A549 (cell line): ENCODE measurements at regions not wholly inside any gene's neighbourhood (a gene's known extent, or its start where the extent isn't known, plus 50 kb on each side); places are given as distances from the start of the nearest gene placed in this dataset.

Experiments used
- ATAC-seq, 2 experiments: fragments of 200-7000 bp in 1 of 2; fragments of >200 bp in 1 of 2; cut with Nextera tagmentation in 1 of 2; cut with Tn5 transposase in 1 of 2; 3 replicates each; pipeline versions ENCODE4 v1.8.0 to v1.9.1; 2018 to 2020; ENCODE audit warnings: mild to moderate bottlenecking in 1 of 2, moderate library complexity in 1 of 2
- CTCF ChIA-PET: fragments of 300-600 bp; sonication (Branson Sonifier 250); formaldehyde crosslinking; extraction: SDS; loops from one replicate; lab custom pipeline; 2021; ENCODE audit warnings: antibody characterized with exemption, inconsistent platforms; lab: Yijun Ruan, JAX
- POLR2A ChIA-PET: fragments of 350-600 bp; formaldehyde crosslinking; extraction: SDS; loops from one replicate; lab custom pipeline; 2021; ENCODE audit warnings: antibody characterized with exemption, inconsistent platforms; lab: Yijun Ruan, JAX
- DNase-seq, 2 experiments: peaks; one replicate each; pipeline versions ENCODE4 v3.0.0 to v3.0.0-alpha.2; 2011 to 2016; ENCODE audit warnings: low read depth in 1 of 2, low spot score in 1 of 2
- FAIRE-seq: peaks from 2 replicates; lab custom pipeline; 2011; peaks lifted over from hg19 to GRCh38; lab: Jason Lieb, UNC
- H3K27ac ChIP-seq, 2 experiments: fragments of >200 bp; sonication (Bioruptor Twin); formaldehyde crosslinking; 3 replicates each; pipeline ENCODE4 v1.5.1; 2016 to 2017
- H3K4me1 ChIP-seq: fragments of >200 bp; sonication (Bioruptor Twin); formaldehyde crosslinking; 3 replicates; pipeline ENCODE4 v1.6.1; 2016
- H3K4me2 ChIP-seq: fragments of >200 bp; sonication (Bioruptor Twin); formaldehyde crosslinking; 3 replicates; pipeline ENCODE4 v1.6.1; 2016
- H3K4me3 ChIP-seq: fragments of >200 bp; sonication (Bioruptor Twin); formaldehyde crosslinking; 3 replicates; pipeline ENCODE4 v1.5.1; 2016
- H3K9me3 ChIP-seq: fragments of >200 bp; sonication (Bioruptor Twin); formaldehyde crosslinking; 3 replicates; pipeline ENCODE4 v1.6.1; 2016
- BHLHE40 ChIP-seq: IDR thresholded peaks from 2 replicates; pipeline ENCODE4 v1.6.1; 2012; ENCODE audit warnings: low read depth, low read length, inconsistent platforms
- CEBPB ChIP-seq, 2 experiments: fragments of >200 bp in 1 of 2; sonication (Bioruptor Twin) in 1 of 2; formaldehyde crosslinking in 1 of 2; IDR thresholded peaks; 2 replicates each; pipeline ENCODE4 v1.6.1; 2012 to 2016
- CHD4 ChIP-seq: fragments of 200-600 bp; sonication (generic); IDR thresholded peaks from 2 replicates; pipeline ENCODE4 v1.6.1; 2016; ENCODE audit warnings: antibody characterized with exemption, mild to moderate bottlenecking, borderline replicate concordance
- EHF ChIP-seq: fragments of 250-450 bp; sonication (Bioruptor Pico); IDR thresholded peaks from 2 replicates; pipeline ENCODE4 v1.5.0; 2020; ENCODE audit warnings: mild to moderate bottlenecking
- EHMT2 ChIP-seq: fragments of 200-600 bp; sonication (generic); IDR thresholded peaks from 2 replicates; pipeline ENCODE4 v1.6.1; 2016; ENCODE audit warnings: antibody characterized with exemption, low read depth, mild to moderate bottlenecking, moderate library complexity
- ESRRA ChIP-seq: fragments of 150-350 bp; IDR thresholded peaks from 2 replicates; pipeline ENCODE4 v1.6.1; 2014; ENCODE audit warnings: mild to moderate bottlenecking, low read length, borderline replicate concordance
- FOSB ChIP-seq: fragments of 250-450 bp; sonication (Bioruptor Pico); IDR thresholded peaks from 2 replicates; pipeline ENCODE4 v1.5.0; 2020; ENCODE audit warnings: mild to moderate bottlenecking, moderate library complexity
- FOSL2 ChIP-seq, 2 experiments: fragments of 450-650 bp in 1 of 2; fragments of >200 bp in 1 of 2; sonication (Bioruptor Twin) in 1 of 2; formaldehyde crosslinking; IDR thresholded peaks; 2 replicates each; pipeline versions ENCODE4 v1.5.0 to v1.6.1; 2016 to 2020; ENCODE audit warnings: mild to moderate bottlenecking in 1 of 2, moderate library complexity in 1 of 2
- FOXS1 ChIP-seq: fragments of 250-450 bp; sonication (Bioruptor Pico); IDR thresholded peaks from 2 replicates; pipeline ENCODE4 v1.5.0; 2020; ENCODE audit warnings: mild to moderate bottlenecking, moderate library complexity
- GATA3 ChIP-seq: IDR thresholded peaks from 2 replicates; pipeline ENCODE4 v1.6.1; 2012; ENCODE audit warnings: borderline replicate concordance
- HDAC2 ChIP-seq: fragments of 200-600 bp; sonication (generic); IDR thresholded peaks from 2 replicates; pipeline ENCODE4 v1.6.1; 2016
- HOXA7 ChIP-seq: fragments of 250-450 bp; sonication (Bioruptor Pico); IDR thresholded peaks from 2 replicates; pipeline ENCODE4 v1.5.0; 2020; ENCODE audit warnings: mild to moderate bottlenecking, moderate library complexity
- HOXB13 ChIP-seq: fragments of 250-450 bp; sonication (Bioruptor Pico); IDR thresholded peaks from 2 replicates; pipeline ENCODE4 v1.5.0; 2020; ENCODE audit warnings: low read depth, mild to moderate bottlenecking, moderate library complexity
- KDM1A ChIP-seq: fragments of 200-600 bp; sonication (generic); IDR thresholded peaks from 2 replicates; pipeline ENCODE4 v1.6.1; 2016; ENCODE audit warnings: low read depth, mild to moderate bottlenecking
- KDM5A ChIP-seq: fragments of 200-600 bp; sonication (generic); IDR thresholded peaks from 2 replicates; pipeline ENCODE4 v1.6.1; 2016; ENCODE audit warnings: antibody characterized with exemption, mild to moderate bottlenecking
- MYC ChIP-seq: IDR thresholded peaks from 2 replicates; pipeline ENCODE4 v1.6.1; 2012; ENCODE audit warnings: mild to moderate bottlenecking, inconsistent platforms, low read length, improper control_type of control experiment, borderline replicate concordance
- NFE2L2 ChIP-seq: fragments of 150-350 bp; conservative IDR thresholded peaks from 2 replicates; pipeline ENCODE4 v1.6.1; 2014; ENCODE audit warnings: low read length
- NPAS2 ChIP-seq: fragments of 250-450 bp; sonication (Bioruptor Pico); IDR thresholded peaks from 2 replicates; pipeline ENCODE4 v1.8.0; 2022; ENCODE audit warnings: mild to moderate bottlenecking, moderate library complexity, borderline replicate concordance
- PHF8 ChIP-seq: fragments of 200-600 bp; sonication (generic); IDR thresholded peaks from 2 replicates; pipeline ENCODE4 v1.6.1; 2016; ENCODE audit warnings: low read depth, mild to moderate bottlenecking, antibody characterized with exemption, moderate library complexity, borderline replicate concordance
- RARB ChIP-seq: fragments of 250-450 bp; sonication (Bioruptor Pico); IDR thresholded peaks from 2 replicates; pipeline ENCODE4 v1.8.0; 2021; ENCODE audit warnings: mild to moderate bottlenecking, moderate library complexity
- RCOR1 ChIP-seq: fragments of 150-350 bp; IDR thresholded peaks from 2 replicates; pipeline ENCODE4 v1.6.1; 2014; ENCODE audit warnings: antibody characterized with exemption, low read length, low read depth
- RNF2 ChIP-seq: fragments of 200-600 bp; sonication (generic); IDR thresholded peaks from 2 replicates; pipeline ENCODE4 v1.6.1; 2016; ENCODE audit warnings: low read depth, mild to moderate bottlenecking, antibody characterized with exemption, moderate library complexity, borderline replicate concordance
- TFCP2L1 ChIP-seq: fragments of 250-450 bp; sonication (Bioruptor Pico); IDR thresholded peaks from 2 replicates; pipeline ENCODE4 v1.5.0; 2021; ENCODE audit warnings: mild to moderate bottlenecking
- TP53 ChIP-seq: fragments of 250-450 bp; sonication (Bioruptor Pico); IDR thresholded peaks from 2 replicates; pipeline ENCODE4 v1.5.0; 2021; ENCODE audit warnings: mild to moderate bottlenecking, moderate library complexity
- ZC3H11A ChIP-seq: fragments of 450-650 bp; IDR thresholded peaks from 2 replicates; pipeline ENCODE4 v1.6.1; 2014; ENCODE audit warnings: antibody characterized with exemption, mild to moderate bottlenecking
- ZFP36 ChIP-seq: fragments of 450-650 bp; IDR thresholded peaks from 2 replicates; pipeline ENCODE4 v1.6.1; 2014; ENCODE audit warnings: borderline replicate concordance; ENCODE audit not compliant: partially characterized antibody
- ZSCAN20 ChIP-seq: fragments of 250-450 bp; sonication (Bioruptor Pico); IDR thresholded peaks from 2 replicates; pipeline ENCODE4 v1.8.0; 2022; ENCODE audit warnings: mild to moderate bottlenecking, moderate library complexity
- WGBS: methylation state at CpG from one replicate; pipeline ENCODE4 v1.1.6; 2017; ENCODE audit errors: missing lambda C conversion rate; 5-methylcytosine and 5-hydroxymethylcytosine counted together
- TF ChIP-seq, protein P1 (sequence below): fragments of >200 bp; sonication (Bioruptor Twin); formaldehyde crosslinking; IDR thresholded peaks from 2 replicates; pipeline ENCODE4 v1.6.1; 2016
- TF ChIP-seq, protein P2 (sequence below): fragments of 250-450 bp; sonication (Bioruptor Pico); IDR thresholded peaks from 2 replicates; pipeline ENCODE4 v1.5.0; 2021; ENCODE audit warnings: mild to moderate bottlenecking, moderate library complexity, borderline replicate concordance
- TF ChIP-seq, protein P3 (sequence below): fragments of 450-650 bp; IDR thresholded peaks from 2 replicates; pipeline ENCODE4 v1.6.1; 2014; ENCODE audit warnings: antibody characterized with exemption
- TF ChIP-seq, protein P4 (sequence below): fragments of 250-450 bp; sonication (Bioruptor Pico); IDR thresholded peaks from 2 replicates; pipeline ENCODE4 v1.5.0; 2020; ENCODE audit warnings: low read depth, mild to moderate bottlenecking, moderate library complexity
- TF ChIP-seq, protein P5 (sequence below): fragments of >200 bp; sonication (Bioruptor Twin); formaldehyde crosslinking; IDR thresholded peaks from 3 replicates; pipeline ENCODE4 v1.6.1; 2016

DNA sequence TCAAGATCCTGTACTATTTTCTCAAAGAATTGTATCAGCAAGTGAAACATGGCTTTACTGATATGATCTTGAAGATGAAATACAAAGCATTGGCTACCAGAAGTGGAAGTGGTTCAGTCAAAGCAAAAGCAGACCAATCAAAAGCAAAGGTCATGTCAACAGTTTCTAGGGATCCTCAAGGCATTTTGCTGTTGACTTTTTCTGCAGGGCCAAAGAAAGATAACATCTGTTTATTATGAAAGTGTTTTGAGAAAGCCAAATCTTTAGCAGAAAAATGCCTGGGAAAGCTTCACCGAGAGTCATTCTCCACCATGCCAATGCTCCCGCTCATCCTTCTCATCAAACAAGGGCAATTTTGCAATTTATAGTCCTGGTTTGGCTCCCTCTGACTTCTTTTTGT lies 90.3 kb upstream of the ACO1 start:
- POLR2A ChIA-PET = no interaction called here
- FAIRE-seq (no peak), DNase-seq (no peak), ATAC-seq (no peak)
- Histone ChIP-seq H3K4me3 (no peak overlapping the region), H3K9me3 (no peaks in the 10 kb centered on the region), H3K27ac (no peak overlapping the region), H3K4me1 (no peaks in the 10 kb centered on the region), H3K4me2 (no peak overlapping the region)
- CTCF ChIA-PET = no interaction called here
- TF ChIP-seq HOXA7 (CRISPR knock-in tag) (no peak), ZC3H11A (no peak), FOSL2 (IDR thresholded peaks at IDR 0.05) (no peak), FOSL2 (CRISPR knock-in tag; IDR thresholded peaks at IDR 0.05) (no peak), BHLHE40 (no peak), EHF (CRISPR knock-in tag) (no peak), FOSB (CRISPR knock-in tag) (no peak), CHD4 (no peak), ZFP36 (no peak), MYC (no peak), ESRRA (no peak), HDAC2 (no peak)
- TF ChIP-seq, protein P1, sequence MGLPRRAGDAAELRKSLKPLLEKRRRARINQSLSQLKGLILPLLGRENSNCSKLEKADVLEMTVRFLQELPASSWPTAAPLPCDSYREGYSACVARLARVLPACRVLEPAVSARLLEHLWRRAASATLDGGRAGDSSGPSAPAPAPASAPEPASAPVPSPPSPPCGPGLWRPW = no peak
- 4% methylated on average over 2 of the region's 2 CpGs for WGBS

DNA sequence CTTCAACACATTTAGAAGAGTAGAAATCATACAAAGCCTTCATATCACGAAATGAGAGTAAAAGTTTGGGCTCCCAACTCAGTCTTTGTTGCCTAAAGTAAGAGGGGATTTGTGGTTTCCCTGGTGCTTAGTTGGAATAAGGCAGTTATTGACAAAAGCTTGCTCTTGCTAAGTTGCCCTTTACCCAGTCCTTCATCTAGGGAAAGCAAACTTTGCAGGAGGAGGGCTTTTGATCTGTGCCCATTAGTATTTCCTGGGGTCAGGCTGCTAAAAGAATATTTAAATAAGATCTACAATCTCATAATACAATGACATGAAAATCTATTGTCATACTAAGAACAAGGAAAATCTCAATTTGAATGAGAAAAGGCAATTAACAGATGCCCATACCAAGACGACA lies 84.1 kb upstream of the ACO1 start:
- Histone ChIP-seq H3K4me1 (no peaks in the 10 kb centered on the region), H3K4me3 (no peak overlapping the region), H3K27ac (no peak overlapping the region), H3K4me2 (no peak overlapping the region), H3K9me3 (no peaks in the 10 kb centered on the region)
- ChIA-PET POLR2A (no interaction called here), CTCF (no interaction called here)
- 4% methylated on average over 2 of the region's 2 CpGs for WGBS
- FAIRE-seq = no peak
- DNase-seq = no peak
- ATAC-seq = no peak
- TF ChIP-seq, protein P2, sequence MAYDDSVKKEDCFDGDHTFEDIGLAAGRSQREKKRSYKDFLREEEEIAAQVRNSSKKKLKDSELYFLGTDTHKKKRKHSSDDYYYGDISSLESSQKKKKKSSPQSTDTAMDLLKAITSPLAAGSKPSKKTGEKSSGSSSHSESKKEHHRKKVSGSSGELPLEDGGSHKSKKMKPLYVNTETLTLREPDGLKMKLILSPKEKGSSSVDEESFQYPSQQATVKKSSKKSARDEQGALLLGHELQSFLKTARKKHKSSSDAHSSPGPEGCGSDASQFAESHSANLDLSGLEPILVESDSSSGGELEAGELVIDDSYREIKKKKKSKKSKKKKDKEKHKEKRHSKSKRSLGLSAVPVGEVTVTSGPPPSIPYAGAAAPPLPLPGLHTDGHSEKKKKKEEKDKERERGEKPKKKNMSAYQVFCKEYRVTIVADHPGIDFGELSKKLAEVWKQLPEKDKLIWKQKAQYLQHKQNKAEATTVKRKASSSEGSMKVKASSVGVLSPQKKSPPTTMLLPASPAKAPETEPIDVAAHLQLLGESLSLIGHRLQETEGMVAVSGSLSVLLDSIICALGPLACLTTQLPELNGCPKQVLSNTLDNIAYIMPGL (CRISPR knock-in tag) = no peak
- no peak for TF ChIP-seq RCOR1
- TF ChIP-seq KDM5A = no peak
- no peak for TF ChIP-seq GATA3
- TF ChIP-seq, protein P3, sequence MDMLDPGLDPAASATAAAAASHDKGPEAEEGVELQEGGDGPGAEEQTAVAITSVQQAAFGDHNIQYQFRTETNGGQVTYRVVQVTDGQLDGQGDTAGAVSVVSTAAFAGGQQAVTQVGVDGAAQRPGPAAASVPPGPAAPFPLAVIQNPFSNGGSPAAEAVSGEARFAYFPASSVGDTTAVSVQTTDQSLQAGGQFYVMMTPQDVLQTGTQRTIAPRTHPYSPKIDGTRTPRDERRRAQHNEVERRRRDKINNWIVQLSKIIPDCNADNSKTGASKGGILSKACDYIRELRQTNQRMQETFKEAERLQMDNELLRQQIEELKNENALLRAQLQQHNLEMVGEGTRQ = no peak
- TF ChIP-seq, protein P4, sequence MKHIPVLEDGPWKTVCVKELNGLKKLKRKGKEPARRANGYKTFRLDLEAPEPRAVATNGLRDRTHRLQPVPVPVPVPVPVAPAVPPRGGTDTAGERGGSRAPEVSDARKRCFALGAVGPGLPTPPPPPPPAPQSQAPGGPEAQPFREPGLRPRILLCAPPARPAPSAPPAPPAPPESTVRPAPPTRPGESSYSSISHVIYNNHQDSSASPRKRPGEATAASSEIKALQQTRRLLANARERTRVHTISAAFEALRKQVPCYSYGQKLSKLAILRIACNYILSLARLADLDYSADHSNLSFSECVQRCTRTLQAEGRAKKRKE = no peak
- TF ChIP-seq CEBPB (IDR thresholded peaks at IDR 0.05) = no peak
- TF ChIP-seq HOXB13 (CRISPR knock-in tag) = no peak
- TF ChIP-seq NFE2L2 = no peak
- no peak for TF ChIP-seq ZSCAN20 (CRISPR knock-in tag)
- TF ChIP-seq BHLHE40 = no peak
- TF ChIP-seq RARB = no peak

DNA sequence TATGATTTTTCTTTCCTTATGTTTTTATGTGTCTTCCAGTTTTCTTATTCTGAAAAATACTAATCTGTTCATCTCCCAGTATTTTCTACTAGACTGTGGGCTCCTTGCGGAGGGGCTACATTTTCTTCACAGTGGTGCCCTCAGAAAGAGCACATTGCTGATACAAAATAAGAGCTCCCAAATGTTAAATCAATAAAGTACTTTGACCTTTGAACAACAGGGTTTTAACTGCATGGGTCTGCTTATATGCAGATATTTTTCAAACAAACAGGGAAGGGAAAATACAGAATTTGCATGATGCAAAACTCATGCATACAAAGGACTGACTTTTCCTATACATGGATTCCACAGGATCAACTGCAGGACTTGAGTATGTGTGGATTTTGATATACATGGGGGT lies 79.9 kb upstream of the ACO1 start:
- no peak for FAIRE-seq
- WGBS = 2% methylated on average over 1 of the region's 1 CpG
- Histone ChIP-seq H3K9me3 (no peaks in the 10 kb centered on the region), H3K27ac (no peak overlapping the region), H3K4me3 (no peak overlapping the region), H3K4me1 (no peaks in the 10 kb centered on the region), H3K4me2 (no peak overlapping the region)
- no peak for ATAC-seq
- ChIA-PET CTCF (no interaction called here), POLR2A (no interaction called here)
- no peak for DNase-seq
- TF ChIP-seq PHF8 (no peak), EHMT2 (no peak), FOXS1 (no peak), BHLHE40 (no peak), FOSL2 (IDR thresholded peaks at IDR 0.05) (no peak), FOSL2 (CRISPR knock-in tag; IDR thresholded peaks at IDR 0.05) (no peak), RNF2 (no peak), TP53 (CRISPR knock-in tag) (no peak), TFCP2L1 (CRISPR knock-in tag) (no peak), KDM1A (no peak), NPAS2 (no peak), NFE2L2 (no peak), ZFP36 (no peak)
- TF ChIP-seq, protein P5, sequence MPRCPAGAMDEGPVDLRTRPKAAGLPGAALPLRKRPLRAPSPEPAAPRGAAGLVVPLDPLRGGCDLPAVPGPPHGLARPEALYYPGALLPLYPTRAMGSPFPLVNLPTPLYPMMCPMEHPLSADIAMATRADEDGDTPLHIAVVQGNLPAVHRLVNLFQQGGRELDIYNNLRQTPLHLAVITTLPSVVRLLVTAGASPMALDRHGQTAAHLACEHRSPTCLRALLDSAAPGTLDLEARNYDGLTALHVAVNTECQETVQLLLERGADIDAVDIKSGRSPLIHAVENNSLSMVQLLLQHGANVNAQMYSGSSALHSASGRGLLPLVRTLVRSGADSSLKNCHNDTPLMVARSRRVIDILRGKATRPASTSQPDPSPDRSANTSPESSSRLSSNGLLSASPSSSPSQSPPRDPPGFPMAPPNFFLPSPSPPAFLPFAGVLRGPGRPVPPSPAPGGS = no peak
